Amniotic stem cell (primary cell): ENCODE measurements at regions not wholly inside any gene's neighbourhood (a gene's known extent, or its start where the extent isn't known, plus 50 kb on each side); places are given as distances from the start of the nearest gene placed in this dataset.
"Not testable (repeated sequence)": the region's sequence is repeated elsewhere in the genome, so short reads cannot be mapped to it uniquely, and the experiment has no call there.

ENCODE experiments used
- DNase-seq: peaks from one replicate; lab custom pipeline; 2025; lab: John Stamatoyannopoulos, UW

- no peak for DNase-seq
These were observed 214.5 kb upstream of the PRSS1 start for GRCh38 chr7:142534726-142535122.

- no peak for DNase-seq
These were observed 215.4 kb upstream of the PRSS1 start for GRCh38 chr7:142533920-142534319.

GRCh38 chr7:142529591-142529990 lies 219.7 kb upstream of the PRSS1 start:
- DNase-seq = no peak

- DNase-seq = no peak
These were observed 220.5 kb upstream of the PRSS1 start for GRCh38 chr7:142528608-142529408.

GRCh38 chr7:142523821-142524460 lies 225.3 kb upstream of the PRSS1 start:
- DNase-seq = no peak

- no peak for DNase-seq
These were observed 226.5 kb upstream of the PRSS1 start for GRCh38 chr7:142522735-142523134.

GRCh38 chr7:142520885-142521284 lies 228.4 kb upstream of the PRSS1 start:
- not testable (repeated sequence) for DNase-seq

GRCh38 chr7:142520455-142520854 lies 228.8 kb upstream of the PRSS1 start:
- not testable (repeated sequence) for DNase-seq

GRCh38 chr7:142519079-142520078 lies 229.9 kb upstream of the PRSS1 start:
- DNase-seq = no peak

- DNase-seq = no peak
These were observed 233.2 kb upstream of the PRSS1 start for GRCh38 chr7:142516038-142516501.

- DNase-seq = not testable (repeated sequence)
These were observed 234.6 kb upstream of the PRSS1 start for GRCh38 chr7:142514716-142515115.

- DNase-seq = no peak
These were observed 235.9 kb upstream of the PRSS1 start for GRCh38 chr7:142513178-142513955.

GRCh38 chr7:142511801-142512200 lies 237.5 kb upstream of the PRSS1 start:
- DNase-seq = no peak

- DNase-seq = no peak
These were observed 237.9 kb upstream of the PRSS1 start for GRCh38 chr7:142511374-142511773.

GRCh38 chr7:142509235-142509634 lies 240.0 kb upstream of the PRSS1 start:
- DNase-seq = not testable (repeated sequence)

GRCh38 chr7:142508251-142508650 lies 241.0 kb upstream of the PRSS1 start:
- DNase-seq = no peak

GRCh38 chr7:142507799-142508198 lies 241.5 kb upstream of the PRSS1 start:
- no peak for DNase-seq

- DNase-seq = not testable (repeated sequence)
These were observed 242.2 kb upstream of the PRSS1 start for GRCh38 chr7:142507066-142507465.

GRCh38 chr7:142506601-142507000 lies 242.7 kb upstream of the PRSS1 start:
- DNase-seq = no peak

- DNase-seq = not testable (repeated sequence)
These were observed 245.3 kb upstream of the PRSS1 start for GRCh38 chr7:142503949-142504348.

GRCh38 chr7:142503036-142503435 lies 245.2 kb upstream of the PRSS58 start:
- DNase-seq = no peak
